H4 (cell line): ENCODE measurements at regions not wholly inside any gene's neighbourhood (a gene's known extent, or its start where the extent isn't known, plus 50 kb on each side); places are given as distances from the start of the nearest gene placed in this dataset.
"Not testable (repeated sequence)": the region's sequence is repeated elsewhere in the genome, so short reads cannot be mapped to it uniquely, and the experiment has no call there.

Experiments used
- DNase-seq: peaks from one replicate; pipeline ENCODE4 v3.0.0-alpha.2; 2015; ENCODE audit warnings: low spot score

GRCh38 chrX:123788193-123788592, 55.3 kb upstream of the THOC2 start:
- peak; percentile 54 for DNase-seq

- no peak for DNase-seq
Observed at GRCh38 chrX:123788744-123789143, 55.9 kb upstream of the THOC2 start.

DNA sequence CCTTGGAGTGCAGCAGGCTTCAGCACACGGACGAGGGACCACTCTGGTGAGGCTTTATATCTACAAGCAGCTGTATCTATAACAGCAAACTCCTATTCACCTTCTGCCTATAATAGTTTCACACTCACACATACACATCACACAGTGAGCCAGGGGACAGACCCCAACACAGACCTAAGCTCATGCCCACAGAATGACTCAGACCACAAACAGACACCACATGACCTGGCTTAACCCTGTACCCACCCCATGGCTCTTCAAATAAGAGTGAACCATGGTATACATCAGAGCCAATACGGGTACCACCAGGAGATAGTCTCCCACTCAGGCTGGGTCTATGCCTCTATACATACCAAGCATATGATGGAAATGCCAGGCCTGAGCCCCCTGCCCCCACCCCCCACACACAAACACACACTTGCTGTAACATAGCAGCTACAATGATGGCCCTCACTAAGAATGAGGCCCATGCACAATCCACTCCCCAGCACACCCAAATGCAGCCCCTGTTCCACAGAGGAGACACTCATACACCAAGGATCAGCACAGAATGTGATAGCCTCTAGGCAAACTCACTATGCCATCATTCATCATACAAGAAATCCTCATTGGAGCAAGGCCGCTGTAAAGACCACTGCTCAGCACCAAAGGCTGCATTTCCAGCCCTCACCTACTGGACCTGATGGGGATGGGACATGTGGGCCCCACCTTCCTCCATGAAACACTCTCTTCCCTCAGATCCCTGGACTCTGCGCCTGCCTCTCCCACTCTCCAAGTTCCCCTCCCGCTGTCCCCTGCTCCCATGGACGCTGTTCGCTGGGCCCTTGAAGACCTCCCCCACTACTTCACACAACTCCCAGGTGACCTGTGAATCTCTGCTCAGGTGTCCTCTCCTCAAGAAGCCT, 62.1 kb upstream of the XIAP start:
- peak; percentile 23 for DNase-seq

DNA sequence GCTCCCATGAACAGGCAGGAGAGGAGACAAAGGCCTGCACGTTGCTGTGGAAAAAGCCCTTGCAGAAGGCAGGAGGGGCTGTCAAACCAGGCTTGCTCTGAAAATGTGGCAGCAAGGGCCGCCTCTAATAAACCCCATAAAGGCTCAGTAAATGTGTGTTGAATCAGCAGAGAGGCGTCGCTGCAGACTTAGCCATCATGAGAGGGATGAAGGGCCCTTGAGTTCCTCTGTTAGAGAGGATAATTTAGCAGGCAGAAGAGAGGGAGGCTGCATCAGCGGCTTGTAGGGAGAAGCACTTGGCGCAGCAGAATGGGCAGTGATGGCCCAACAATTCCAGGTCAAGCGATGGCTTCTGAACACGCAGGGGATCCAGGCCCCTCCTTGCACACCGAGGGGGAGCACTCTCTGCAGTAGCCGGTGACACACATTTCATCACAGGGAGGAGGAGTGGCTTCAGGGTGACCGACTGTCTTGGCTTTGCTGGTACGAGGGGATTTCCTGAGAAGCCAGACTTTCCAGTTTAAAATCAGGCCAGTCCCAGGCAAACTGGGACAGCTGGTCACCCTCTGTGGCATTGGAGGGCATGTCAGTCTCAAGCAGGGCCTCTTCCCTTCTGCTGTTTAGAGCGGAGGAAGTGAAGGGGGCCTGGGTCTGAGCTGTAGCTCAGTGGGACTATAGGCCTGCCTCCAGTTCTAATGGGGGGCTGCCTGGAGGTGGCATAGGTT, 61.0 kb upstream of the XIAP start:
- not testable (repeated sequence) for DNase-seq

DNA sequence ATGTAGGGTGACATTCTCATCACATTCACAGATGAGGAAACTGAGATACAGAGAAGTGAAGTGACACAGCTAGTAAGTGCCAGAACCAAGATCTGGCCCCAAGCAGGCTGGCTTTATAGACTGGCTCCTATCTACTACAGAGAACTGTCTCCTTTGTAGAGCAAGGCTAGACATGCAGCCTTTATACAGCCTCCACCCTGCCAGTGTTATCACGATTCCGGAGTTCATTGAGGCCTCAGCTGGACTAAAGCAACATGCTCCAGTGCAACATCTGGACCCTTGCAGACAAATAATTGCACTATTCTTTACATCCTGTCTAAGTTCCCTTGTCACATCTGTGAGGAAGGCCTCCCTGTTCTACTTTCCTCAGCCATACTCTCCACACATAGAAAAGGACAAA, 58.0 kb upstream of the XIAP start:
- DNase-seq = no peak

- DNase-seq = peak; percentile 72
Observed at GRCh38 chrX:123803331-123803983, 56.4 kb upstream of the XIAP start.

GRCh38 chrX:123803984-123804365, 55.9 kb upstream of the XIAP start:
- not testable (repeated sequence) for DNase-seq

GRCh38 chrX:123807835-123808416, 51.9 kb upstream of the XIAP start:
- DNase-seq = no peak

GRCh38 chrX:123809854-123810375, 49.9 kb upstream of the XIAP start:
- no peak for DNase-seq
